ENCODE measurements at regions not wholly inside any gene's neighbourhood (a gene's known extent, or its start where the extent isn't known, plus 50 kb on each side); places are given as distances from the start of the nearest gene placed in this dataset.
A peak's percentile ranks its signal among the peaks of the same experiment; 100 is the strongest.

- H3K9ac ChIP-seq (ENCODE audit: low read depth in 1 of 3, low read length in 3 of 3) = no peak overlapping the region
- H3K4me3 ChIP-seq (ENCODE audit: low read length in 3 of 3) = no peak overlapping the region
- H3K4me1 ChIP-seq (ENCODE audit: control insufficient read depth in 3 of 3, insufficient read depth in 3 of 3, low read length in 3 of 3) = no peaks in the 10 kb centered on the region
- H3K36me3 ChIP-seq (ENCODE audit: control insufficient read depth in 3 of 3, insufficient read depth in 3 of 3, low read length in 3 of 3) = no peaks in the 10 kb centered on the region
- H3K27ac ChIP-seq (ENCODE audit: low read depth, low read length) = no peak overlapping the region
- no peaks in the 10 kb centered on the region for H3K27me3 ChIP-seq (ENCODE audit: control insufficient read depth in 3 of 3, insufficient read depth in 3 of 3, low read length in 3 of 3)
- no peaks in the 10 kb centered on the region for H3K9me3 ChIP-seq (ENCODE audit: control insufficient read depth in 3 of 3, low read length in 3 of 3)
Measured at GRCh38 chr9:16205455-16205854, 652.6 kb downstream of the CCDC171 start.

- Histone ChIP-seq H3K9ac (ENCODE audit: low read depth in 1 of 3, low read length in 3 of 3) (no peak overlapping the region), H3K27me3 (ENCODE audit: control insufficient read depth in 3 of 3, insufficient read depth in 3 of 3, low read length in 3 of 3) (no peaks in the 10 kb centered on the region), H3K4me3 (ENCODE audit: low read length in 3 of 3) (no peak overlapping the region), H3K36me3 (ENCODE audit: control insufficient read depth in 3 of 3, insufficient read depth in 3 of 3, low read length in 3 of 3) (no peaks in the 10 kb centered on the region), H3K9me3 (ENCODE audit: control insufficient read depth in 3 of 3, low read length in 3 of 3) (no peaks in the 10 kb centered on the region), H3K4me1 (ENCODE audit: control insufficient read depth in 3 of 3, insufficient read depth in 3 of 3, low read length in 3 of 3) (no peaks in the 10 kb centered on the region), H3K27ac (ENCODE audit: low read depth, low read length) (no peak overlapping the region)
Measured at GRCh38 chr9:16206518-16206917, 653.7 kb downstream of the CCDC171 start.

GRCh38 chr9:16207161-16207560 is 654.3 kb downstream of the CCDC171 start:
- H3K36me3 ChIP-seq (ENCODE audit: control insufficient read depth in 3 of 3, insufficient read depth in 3 of 3, low read length in 3 of 3) = no peaks in the 10 kb centered on the region
- no peaks in the 10 kb centered on the region for H3K27me3 ChIP-seq (ENCODE audit: control insufficient read depth in 3 of 3, insufficient read depth in 3 of 3, low read length in 3 of 3)
- no peaks in the 10 kb centered on the region for H3K4me1 ChIP-seq (ENCODE audit: control insufficient read depth in 3 of 3, insufficient read depth in 3 of 3, low read length in 3 of 3)
- H3K27ac ChIP-seq (ENCODE audit: low read depth, low read length) = no peak overlapping the region
- H3K9ac ChIP-seq (ENCODE audit: low read depth in 1 of 3, low read length in 3 of 3) = no peak overlapping the region
- peak overlapping the region in 1 of 3 donors; percentile 7 for H3K4me3 ChIP-seq (ENCODE audit: low read length in 3 of 3)
- no peaks in the 10 kb centered on the region for H3K9me3 ChIP-seq (ENCODE audit: control insufficient read depth in 3 of 3, low read length in 3 of 3)

GRCh38 chr9:16210440-16210839 is 657.6 kb downstream of the CCDC171 start:
- H3K27me3 ChIP-seq (ENCODE audit: control insufficient read depth in 3 of 3, insufficient read depth in 3 of 3, low read length in 3 of 3) = no peaks in the 10 kb centered on the region
- no peak overlapping the region for H3K9ac ChIP-seq (ENCODE audit: low read depth in 1 of 3, low read length in 3 of 3)
- no peaks in the 10 kb centered on the region for H3K36me3 ChIP-seq (ENCODE audit: control insufficient read depth in 3 of 3, insufficient read depth in 3 of 3, low read length in 3 of 3)
- no peaks in the 10 kb centered on the region for H3K9me3 ChIP-seq (ENCODE audit: control insufficient read depth in 3 of 3, low read length in 3 of 3)
- H3K4me3 ChIP-seq (ENCODE audit: low read length in 3 of 3) = no peak overlapping the region
- H3K4me1 ChIP-seq (ENCODE audit: control insufficient read depth in 3 of 3, insufficient read depth in 3 of 3, low read length in 3 of 3) = peaks cover 7 to 9% (median 9%) of the 10 kb centered on the region in 3 donors
- no peak overlapping the region for H3K27ac ChIP-seq (ENCODE audit: low read depth, low read length)

- Histone ChIP-seq H3K27me3 (ENCODE audit: control insufficient read depth in 3 of 3, insufficient read depth in 3 of 3, low read length in 3 of 3) (peaks cover 0 to 2% (median 0%) of the 10 kb centered on the region in 3 donors), H3K4me3 (ENCODE audit: low read length in 3 of 3) (no peak overlapping the region), H3K27ac (ENCODE audit: low read depth, low read length) (no peak overlapping the region), H3K4me1 (ENCODE audit: control insufficient read depth in 3 of 3, insufficient read depth in 3 of 3, low read length in 3 of 3) (peaks cover 7 to 9% (median 9%) of the 10 kb centered on the region in 3 donors), H3K9me3 (ENCODE audit: control insufficient read depth in 3 of 3, low read length in 3 of 3) (no peaks in the 10 kb centered on the region), H3K36me3 (ENCODE audit: control insufficient read depth in 3 of 3, insufficient read depth in 3 of 3, low read length in 3 of 3) (no peaks in the 10 kb centered on the region), H3K9ac (ENCODE audit: low read depth in 1 of 3, low read length in 3 of 3) (no peak overlapping the region)
Measured at GRCh38 chr9:16211946-16212345, 658.5 kb downstream of the BNC2 start.

- Histone ChIP-seq H3K9me3 (ENCODE audit: control insufficient read depth in 3 of 3, low read length in 3 of 3) (no peaks in the 10 kb centered on the region), H3K4me1 (ENCODE audit: control insufficient read depth in 3 of 3, insufficient read depth in 3 of 3, low read length in 3 of 3) (peaks cover 7 to 13% (median 12%) of the 10 kb centered on the region in 3 donors), H3K27me3 (ENCODE audit: control insufficient read depth in 3 of 3, insufficient read depth in 3 of 3, low read length in 3 of 3) (peaks cover 0 to 2% (median 0%) of the 10 kb centered on the region in 3 donors), H3K36me3 (ENCODE audit: control insufficient read depth in 3 of 3, insufficient read depth in 3 of 3, low read length in 3 of 3) (no peaks in the 10 kb centered on the region), H3K4me3 (ENCODE audit: low read length in 3 of 3) (no peak overlapping the region), H3K9ac (ENCODE audit: low read depth in 1 of 3, low read length in 3 of 3) (peak overlapping the region in 2 of 3 donors; percentile 1 to 3), H3K27ac (ENCODE audit: low read depth, low read length) (no peak overlapping the region)
Measured at GRCh38 chr9:16213781-16214515, 656.5 kb downstream of the BNC2 start.

- peaks cover 7 to 13% (median 12%) of the 10 kb centered on the region in 3 donors for H3K4me1 ChIP-seq (ENCODE audit: control insufficient read depth in 3 of 3, insufficient read depth in 3 of 3, low read length in 3 of 3)
- H3K27me3 ChIP-seq (ENCODE audit: control insufficient read depth in 3 of 3, insufficient read depth in 3 of 3, low read length in 3 of 3) = peaks cover 0 to 2% (median 0%) of the 10 kb centered on the region in 3 donors
- H3K36me3 ChIP-seq (ENCODE audit: control insufficient read depth in 3 of 3, insufficient read depth in 3 of 3, low read length in 3 of 3) = no peaks in the 10 kb centered on the region
- no peak overlapping the region for H3K4me3 ChIP-seq (ENCODE audit: low read length in 3 of 3)
- no peak overlapping the region for H3K27ac ChIP-seq (ENCODE audit: low read depth, low read length)
- H3K9me3 ChIP-seq (ENCODE audit: control insufficient read depth in 3 of 3, low read length in 3 of 3) = no peaks in the 10 kb centered on the region
- no peak overlapping the region for H3K9ac ChIP-seq (ENCODE audit: low read depth in 1 of 3, low read length in 3 of 3)
Measured at GRCh38 chr9:16214677-16215352, 655.7 kb downstream of the BNC2 start.

- H3K9me3 ChIP-seq (ENCODE audit: control insufficient read depth in 3 of 3, low read length in 3 of 3) = no peaks in the 10 kb centered on the region
- no peak overlapping the region for H3K27ac ChIP-seq (ENCODE audit: low read depth, low read length)
- H3K36me3 ChIP-seq (ENCODE audit: control insufficient read depth in 3 of 3, insufficient read depth in 3 of 3, low read length in 3 of 3) = no peaks in the 10 kb centered on the region
- no peak overlapping the region for H3K4me3 ChIP-seq (ENCODE audit: low read length in 3 of 3)
- H3K4me1 ChIP-seq (ENCODE audit: control insufficient read depth in 3 of 3, insufficient read depth in 3 of 3, low read length in 3 of 3) = peaks cover 7 to 13% (median 12%) of the 10 kb centered on the region in 3 donors
- no peak overlapping the region for H3K9ac ChIP-seq (ENCODE audit: low read depth in 1 of 3, low read length in 3 of 3)
- peaks cover 0 to 2% (median 0%) of the 10 kb centered on the region in 3 donors for H3K27me3 ChIP-seq (ENCODE audit: control insufficient read depth in 3 of 3, insufficient read depth in 3 of 3, low read length in 3 of 3)
Measured at GRCh38 chr9:16215353-16215680, 655.2 kb downstream of the BNC2 start.

- Histone ChIP-seq H3K36me3 (ENCODE audit: control insufficient read depth in 3 of 3, insufficient read depth in 3 of 3, low read length in 3 of 3) (no peaks in the 10 kb centered on the region), H3K9ac (ENCODE audit: low read depth in 1 of 3, low read length in 3 of 3) (no peak overlapping the region), H3K9me3 (ENCODE audit: control insufficient read depth in 3 of 3, low read length in 3 of 3) (no peaks in the 10 kb centered on the region), H3K4me3 (ENCODE audit: low read length in 3 of 3) (no peak overlapping the region), H3K27ac (ENCODE audit: low read depth, low read length) (no peak overlapping the region), H3K27me3 (ENCODE audit: control insufficient read depth in 3 of 3, insufficient read depth in 3 of 3, low read length in 3 of 3) (peaks cover 0 to 2% (median 0%) of the 10 kb centered on the region in 3 donors), H3K4me1 (ENCODE audit: control insufficient read depth in 3 of 3, insufficient read depth in 3 of 3, low read length in 3 of 3) (peaks cover 7 to 23% (median 12%) of the 10 kb centered on the region in 3 donors)
Measured at GRCh38 chr9:16217943-16218701, 652.3 kb downstream of the BNC2 start.

- H3K4me1 ChIP-seq (ENCODE audit: control insufficient read depth in 3 of 3, insufficient read depth in 3 of 3, low read length in 3 of 3) = peaks cover 0 to 13% (median 3%) of the 10 kb centered on the region in 3 donors
- no peak overlapping the region for H3K27ac ChIP-seq (ENCODE audit: low read depth, low read length)
- H3K9ac ChIP-seq (ENCODE audit: low read depth in 1 of 3, low read length in 3 of 3) = no peak overlapping the region
- no peaks in the 10 kb centered on the region for H3K9me3 ChIP-seq (ENCODE audit: control insufficient read depth in 3 of 3, low read length in 3 of 3)
- H3K27me3 ChIP-seq (ENCODE audit: control insufficient read depth in 3 of 3, insufficient read depth in 3 of 3, low read length in 3 of 3) = no peaks in the 10 kb centered on the region
- no peaks in the 10 kb centered on the region for H3K36me3 ChIP-seq (ENCODE audit: control insufficient read depth in 3 of 3, insufficient read depth in 3 of 3, low read length in 3 of 3)
- peak overlapping the region in 1 of 3 donors; percentile 30 for H3K4me3 ChIP-seq (ENCODE audit: low read length in 3 of 3)
Measured at GRCh38 chr9:16221366-16221765, 649.1 kb downstream of the BNC2 start.

Measured in skeletal muscle tissue (tissue), 3 donors.